ENCODE measurements at regions not wholly inside any gene's neighbourhood (a gene's known extent, or its start where the extent isn't known, plus 50 kb on each side); places are given as distances from the start of the nearest gene placed in this dataset.

DNA sequence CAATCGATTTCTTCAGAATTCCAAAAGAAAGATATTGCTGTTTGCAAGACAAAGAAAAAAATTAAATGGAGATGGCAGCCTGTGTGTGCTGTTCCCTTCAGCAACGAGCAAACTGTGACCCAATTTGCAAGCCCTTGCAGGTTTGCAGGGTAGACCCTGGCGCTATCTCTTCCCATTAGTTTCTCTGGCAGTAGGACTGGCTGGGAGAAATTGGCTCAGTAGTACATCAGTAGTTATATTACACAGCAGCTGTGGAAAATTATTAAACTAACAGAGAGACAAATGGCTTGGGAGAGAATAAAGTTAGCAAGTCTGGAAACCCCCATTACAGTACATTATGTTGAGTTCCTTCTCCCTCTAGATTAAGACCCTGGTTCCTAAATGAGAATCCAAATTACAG lies 116.4 kb upstream of the ITGB1 start:
- TF ChIP-seq CTCF (IDR thresholded peaks at IDR 0.05; ENCODE audit: low read depth, low read length): no peak
- no peak for TF ChIP-seq EZH2phosphoT487 (IDR thresholded peaks at IDR 0.05; ENCODE audit: low read depth)
